ENCODE measurements at regions not wholly inside any gene's neighbourhood (a gene's known extent, or its start where the extent isn't known, plus 50 kb on each side); places are given as distances from the start of the nearest gene placed in this dataset.

GRCh38 chr5:34505731-34506130 is 150.4 kb upstream of the RAI14 start:
- no peak for DNase-seq (ENCODE audit: low read depth)

- DNase-seq (ENCODE audit: low read depth), result no peak
Measured at GRCh38 chr5:34507933-34508332, 148.2 kb upstream of the RAI14 start.

- DNase-seq (ENCODE audit: low read depth), result no peak
Measured at GRCh38 chr5:34509392-34509791, 146.7 kb upstream of the RAI14 start.

GRCh38 chr5:34510002-34510401 is 146.1 kb upstream of the RAI14 start:
- no peak for DNase-seq (ENCODE audit: low read depth)

- no peak for DNase-seq (ENCODE audit: low read depth)
Measured at GRCh38 chr5:34511063-34511462, 145.1 kb upstream of the RAI14 start.

- DNase-seq (ENCODE audit: low read depth), result no peak
Measured at GRCh38 chr5:34511481-34511880, 144.6 kb upstream of the RAI14 start.

- DNase-seq (ENCODE audit: low read depth), result no peak
Measured at GRCh38 chr5:34511915-34512314, 144.2 kb upstream of the RAI14 start.

- DNase-seq (ENCODE audit: low read depth), result no peak
Measured at GRCh38 chr5:34516166-34516565, 140.0 kb upstream of the RAI14 start.

GRCh38 chr5:34516686-34517085 is 139.4 kb upstream of the RAI14 start:
- DNase-seq (ENCODE audit: low read depth), result no peak

GRCh38 chr5:34517249-34517648 is 138.9 kb upstream of the RAI14 start:
- no peak for DNase-seq (ENCODE audit: low read depth)

- DNase-seq (ENCODE audit: low read depth), result no peak
Measured at GRCh38 chr5:34519489-34520220, 136.5 kb upstream of the RAI14 start.

GRCh38 chr5:34521628-34522290 is 134.4 kb upstream of the RAI14 start:
- no peak for DNase-seq (ENCODE audit: low read depth)

GRCh38 chr5:34522599-34523386 is 133.3 kb upstream of the RAI14 start:
- peak; percentile 76 for DNase-seq (ENCODE audit: low read depth)

- no peak for DNase-seq (ENCODE audit: low read depth)
Measured at GRCh38 chr5:34523387-34523726, 132.8 kb upstream of the RAI14 start.

- DNase-seq (ENCODE audit: low read depth), result peak; percentile 49
Measured at GRCh38 chr5:34524123-34524522, 132.0 kb upstream of the RAI14 start.

- no peak for DNase-seq (ENCODE audit: low read depth)
Measured at GRCh38 chr5:34525761-34526160, 130.4 kb upstream of the RAI14 start.

- no peak for DNase-seq (ENCODE audit: low read depth)
Measured at GRCh38 chr5:34526682-34527305, 129.3 kb upstream of the RAI14 start.

GRCh38 chr5:34529581-34530331 is 126.4 kb upstream of the RAI14 start:
- DNase-seq (ENCODE audit: low read depth), result no peak

- DNase-seq (ENCODE audit: low read depth), result no peak
Measured at GRCh38 chr5:34530637-34531036, 125.5 kb upstream of the RAI14 start.

GRCh38 chr5:34531751-34532360 is 124.3 kb upstream of the RAI14 start:
- no peak for DNase-seq (ENCODE audit: low read depth)
